CD14-positive monocyte (primary cell): ENCODE measurements at regions not wholly inside any gene's neighbourhood (a gene's known extent, or its start where the extent isn't known, plus 50 kb on each side); places are given as distances from the start of the nearest gene placed in this dataset.

ENCODE experiments used
- DNase-seq, 3 donors: peaks; one replicate each; pipeline ENCODE4 v3.0.0-alpha.2; 2011 to 2022
- H2AFZ ChIP-seq: 2 replicates; pipeline ENCODE4 v1.6.0; 2012; ENCODE audit warnings: mild to moderate bottlenecking, low read depth, low read length, inconsistent platforms; ENCODE audit not compliant: insufficient read depth, poor library complexity, severe bottlenecking
- H3K27ac ChIP-seq, 2 donors: 1 replicate in 1 of 2; 2 replicates in 1 of 2; pipeline ENCODE4 v1.5.1; 2012 to 2013; ENCODE audit warnings: low read length in 2 of 2, control low read depth in 1 of 2, inconsistent platforms in 1 of 2, low read depth in 1 of 2, mild to moderate bottlenecking in 1 of 2
- H3K27me3 ChIP-seq, 2 donors: one replicate each; pipeline versions ENCODE4 v1.6.0 to v1.6.1; 2011 to 2013; ENCODE audit warnings: low read length in 2 of 2; ENCODE audit not compliant: control insufficient read depth in 2 of 2, insufficient read depth in 2 of 2
- H3K36me3 ChIP-seq, 2 donors: replicated peaks in 1 of 2; 1 replicate in 1 of 2; 2 replicates in 1 of 2; pipeline versions ENCODE4 v1.5.1 to v1.6.1; 2012 to 2013; ENCODE audit warnings: low read length in 2 of 2, control low read depth in 1 of 2, inconsistent platforms in 1 of 2, mild to moderate bottlenecking in 1 of 2; ENCODE audit not compliant: insufficient read depth in 2 of 2, control insufficient read depth in 1 of 2
- H3K4me1 ChIP-seq, 2 donors: 1 replicate in 1 of 2; 2 replicates in 1 of 2; pipeline versions ENCODE4 v1.5.1 to v1.6.1; 2012 to 2013; ENCODE audit warnings: low read length in 2 of 2, control low read depth in 1 of 2, inconsistent platforms in 1 of 2, mild to moderate bottlenecking in 1 of 2, moderate library complexity in 1 of 2; ENCODE audit not compliant: insufficient read depth in 2 of 2, control insufficient read depth in 1 of 2
- H3K4me2 ChIP-seq: replicated peaks from 2 replicates; pipeline ENCODE3; 2012; ENCODE audit warnings: low read length, moderate library complexity, mild to moderate bottlenecking; ENCODE audit not compliant: poor library complexity, severe bottlenecking; ENCODE audit errors: extremely low read depth
- H3K4me3 ChIP-seq, 3 experiments: fragments of 200-600 bp in 1 of 3; sonication (generic) in 1 of 3; replicated peaks in 1 of 3; 1 replicate in 2 of 3; 2 replicates in 1 of 3; pipeline ENCODE4 v1.5.1; 2011 to 2013; ENCODE audit warnings: low read length in 3 of 3, mild to moderate bottlenecking in 3 of 3, control low read depth in 2 of 3, low read depth in 2 of 3, inconsistent platforms in 1 of 3, moderate library complexity in 1 of 3
- H3K79me2 ChIP-seq: 2 replicates; pipeline ENCODE4 v1.6.0; 2012; ENCODE audit warnings: mild to moderate bottlenecking, control low read depth, inconsistent platforms, low read length, moderate library complexity; ENCODE audit not compliant: insufficient read depth
- H3K9ac ChIP-seq: 2 replicates; pipeline ENCODE4 v1.6.0; 2017; ENCODE audit warnings: low read length, mild to moderate bottlenecking; ENCODE audit not compliant: insufficient read depth, poor library complexity, severe bottlenecking
- H3K9me3 ChIP-seq, 2 donors: replicated peaks in 1 of 2; 1 replicate in 1 of 2; 2 replicates in 1 of 2; pipeline versions ENCODE4 v1.5.1 to v1.6.1; 2012 to 2013; ENCODE audit warnings: low read length in 2 of 2, control low read depth in 1 of 2; ENCODE audit not compliant: control insufficient read depth in 1 of 2, insufficient read depth in 1 of 2
- H4K20me1 ChIP-seq: 2 replicates; pipeline ENCODE4 v1.6.0; 2012; ENCODE audit warnings: mild to moderate bottlenecking, low read length, control low read depth, moderate library complexity; ENCODE audit not compliant: insufficient read depth
- H3K27ac Mint-ChIP-seq, 7 donors: one replicate each; pipeline ENCODE4 v1.8.0; 2020; ENCODE audit warnings: mild to moderate bottlenecking in 7 of 7, mixed read lengths in 7 of 7, moderate library complexity in 6 of 7, inconsistent platforms in 2 of 7
- H3K27me3 Mint-ChIP-seq, 3 donors: one replicate each; pipeline ENCODE4 v1.8.0; 2021 to 2022; ENCODE audit warnings: low read depth in 3 of 3, mild to moderate bottlenecking in 3 of 3, mixed read lengths in 3 of 3, moderate library complexity in 3 of 3, inconsistent platforms in 1 of 3
- H3K36me3 Mint-ChIP-seq, 2 donors: one replicate each; pipeline ENCODE4 v1.8.0; 2020; ENCODE audit warnings: mixed read lengths in 2 of 2, inconsistent platforms in 1 of 2, mild to moderate bottlenecking in 1 of 2
- H3K4me1 Mint-ChIP-seq: one replicate; pipeline ENCODE4 v1.8.0; 2020; ENCODE audit warnings: mild to moderate bottlenecking, mixed read lengths
- H3K4me3 Mint-ChIP-seq, 2 donors: one replicate each; pipeline ENCODE4 v1.8.0; 2020; ENCODE audit warnings: mild to moderate bottlenecking in 2 of 2, mixed read lengths in 2 of 2, moderate library complexity in 1 of 2
- H3K9me3 Mint-ChIP-seq, 7 donors: one replicate each; pipeline ENCODE4 v1.8.0; 2020 to 2022; ENCODE audit warnings: mixed read lengths in 7 of 7, mild to moderate bottlenecking in 6 of 7, moderate library complexity in 6 of 7, inconsistent platforms in 2 of 7
- WGBS: methylation state at CpG from one replicate; pipeline ENCODE4 v1.1.5; 2013; ENCODE audit warnings: missing lambda C conversion rate; ENCODE audit not compliant: insufficient coverage; 5-methylcytosine and 5-hydroxymethylcytosine counted together
- intact Hi-C, 2 donors: fragments of 100-400 bp; cut with micrococcal nuclease; formaldehyde crosslinking; loops; one replicate each; pipeline versions ENCODE4 v1.15.0 to v1.15.1; 2023
- TF ChIP-seq, protein P1 (sequence below): fragments of 200-600 bp; IDR thresholded peaks from one replicate; pipeline ENCODE4 v1.8.0; 2022; ENCODE audit warnings: antibody characterized with exemption, mild to moderate bottlenecking

DNA sequence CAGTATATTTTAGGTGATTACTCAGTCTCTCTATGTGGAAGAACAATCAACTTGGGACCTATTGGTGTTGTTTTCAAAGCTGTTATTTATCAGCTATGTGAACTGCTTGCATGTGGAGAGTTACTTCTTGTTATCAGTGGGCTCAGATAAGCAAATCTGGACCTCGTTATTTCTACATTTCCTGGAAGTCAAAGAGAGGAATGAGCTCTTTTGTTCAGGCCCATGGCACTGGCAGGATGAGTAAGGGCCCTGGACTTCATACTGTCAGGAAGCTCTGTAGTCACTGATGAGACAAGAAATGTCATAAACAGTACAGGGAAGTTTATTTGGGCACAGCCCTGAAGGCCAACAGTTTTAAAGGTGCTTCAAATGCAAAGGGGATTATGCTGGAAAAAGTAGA, 760.6 kb upstream of the EPHA5 start:
- TF ChIP-seq, protein P1, sequence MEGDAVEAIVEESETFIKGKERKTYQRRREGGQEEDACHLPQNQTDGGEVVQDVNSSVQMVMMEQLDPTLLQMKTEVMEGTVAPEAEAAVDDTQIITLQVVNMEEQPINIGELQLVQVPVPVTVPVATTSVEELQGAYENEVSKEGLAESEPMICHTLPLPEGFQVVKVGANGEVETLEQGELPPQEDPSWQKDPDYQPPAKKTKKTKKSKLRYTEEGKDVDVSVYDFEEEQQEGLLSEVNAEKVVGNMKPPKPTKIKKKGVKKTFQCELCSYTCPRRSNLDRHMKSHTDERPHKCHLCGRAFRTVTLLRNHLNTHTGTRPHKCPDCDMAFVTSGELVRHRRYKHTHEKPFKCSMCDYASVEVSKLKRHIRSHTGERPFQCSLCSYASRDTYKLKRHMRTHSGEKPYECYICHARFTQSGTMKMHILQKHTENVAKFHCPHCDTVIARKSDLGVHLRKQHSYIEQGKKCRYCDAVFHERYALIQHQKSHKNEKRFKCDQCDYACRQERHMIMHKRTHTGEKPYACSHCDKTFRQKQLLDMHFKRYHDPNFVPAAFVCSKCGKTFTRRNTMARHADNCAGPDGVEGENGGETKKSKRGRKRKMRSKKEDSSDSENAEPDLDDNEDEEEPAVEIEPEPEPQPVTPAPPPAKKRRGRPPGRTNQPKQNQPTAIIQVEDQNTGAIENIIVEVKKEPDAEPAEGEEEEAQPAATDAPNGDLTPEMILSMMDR: no peak
- H3K9me3 Mint-ChIP-seq: peaks cover 0 to 12% (median 1%) of the 10 kb centered on the region in 7 donors
- Histone ChIP-seq H3K4me1 (no peaks in the 10 kb centered on the region), H4K20me1 (no peaks in the 10 kb centered on the region), H3K9ac (no peak overlapping the region), H3K9me3 (peaks cover 0 to 7% of the 10 kb centered on the region in 2 donors), H3K4me2 (no peak overlapping the region), H3K79me2 (no peaks in the 10 kb centered on the region), H3K4me3 (no peak overlapping the region), H3K27me3 (no peaks in the 10 kb centered on the region), H2AFZ (no peak overlapping the region), H3K27ac (no peak overlapping the region), H3K36me3 (no peaks in the 10 kb centered on the region)
- H3K4me1 Mint-ChIP-seq: no peaks in the 10 kb centered on the region
- WGBS: 10% methylated on average over 1 of the region's 1 CpG
- no peak overlapping the region for H3K27ac Mint-ChIP-seq
- DNase-seq: no peak
- H3K27me3 Mint-ChIP-seq: peaks cover 0 to 2% (median 1%) of the 10 kb centered on the region in 3 donors
- H3K4me3 Mint-ChIP-seq: no peak overlapping the region
- intact Hi-C loops: no loop called here
- H3K36me3 Mint-ChIP-seq: no peaks in the 10 kb centered on the region

DNA sequence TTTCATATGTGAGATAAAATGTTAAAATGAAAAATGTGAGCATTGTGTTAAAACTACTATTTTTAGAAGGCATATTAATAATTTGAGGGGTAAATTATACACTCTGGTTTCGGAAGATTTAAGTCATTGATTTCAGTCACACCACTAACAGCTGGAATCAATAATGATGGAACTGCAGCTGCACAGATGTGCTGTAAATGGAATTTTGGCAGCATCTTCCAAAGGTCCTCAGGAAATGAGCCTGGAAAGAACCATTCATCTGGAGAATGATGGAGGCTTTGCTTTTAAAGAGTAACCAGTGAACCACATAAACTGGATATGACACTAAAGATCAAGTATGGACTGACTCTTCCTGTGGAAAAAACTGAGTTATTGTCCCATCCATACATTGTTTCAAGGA, 759.0 kb upstream of the EPHA5 start:
- TF ChIP-seq, protein P1: no peak
- no peaks in the 10 kb centered on the region for H3K27me3 ChIP-seq
- no peak overlapping the region for H3K4me2 ChIP-seq
- no peaks in the 10 kb centered on the region for H3K36me3 ChIP-seq
- Mint-ChIP-seq H3K4me3 (no peak overlapping the region), H3K27me3 (peaks cover 0 to 1% (median under 1%) of the 10 kb centered on the region in 3 donors), H3K36me3 (no peaks in the 10 kb centered on the region), H3K4me1 (no peaks in the 10 kb centered on the region), H3K27ac (no peak overlapping the region), H3K9me3 (peaks cover 0 to 6% (median under 1%) of the 10 kb centered on the region in 7 donors)
- intact Hi-C loops: no loop called here
- peaks cover 0 to 7% of the 10 kb centered on the region in 2 donors for H3K9me3 ChIP-seq
- no peaks in the 10 kb centered on the region for H3K79me2 ChIP-seq
- H3K9ac ChIP-seq: no peak overlapping the region
- DNase-seq: no peak
- no peak overlapping the region for H2AFZ ChIP-seq
- no peak overlapping the region for H3K27ac ChIP-seq
- no peak overlapping the region for H3K4me3 ChIP-seq
- no CpG with 5 or more reads among the region's 1 CpG for WGBS
- H4K20me1 ChIP-seq: no peaks in the 10 kb centered on the region
- H3K4me1 ChIP-seq: no peaks in the 10 kb centered on the region
